HepG2 (cell line): ENCODE measurements at regions not wholly inside any gene's neighbourhood (a gene's known extent, or its start where the extent isn't known, plus 50 kb on each side); places are given as distances from the start of the nearest gene placed in this dataset.

Source experiments
- BCLAF1 ChIP-seq: fragments of 450-650 bp; IDR thresholded peaks from 2 replicates; pipeline ENCODE4 v1.6.1; 2017; ENCODE audit warnings: mild to moderate bottlenecking
- CSRNP1 ChIP-seq: sonication (generic); formaldehyde crosslinking; IDR thresholded peaks from 2 replicates; pipeline ENCODE4 v1.8.1; 2023; ENCODE audit warnings: mild to moderate bottlenecking, missing genetic modification reagents
- HMG20A ChIP-seq: IDR thresholded peaks from 2 replicates; pipeline ENCODE4 v1.6.1; 2016; ENCODE audit warnings: borderline replicate concordance
- HNF1B ChIP-seq: sonication (generic); formaldehyde crosslinking; IDR thresholded peaks from 2 replicates; pipeline ENCODE4 v1.5.1; 2020; ENCODE audit warnings: mild to moderate bottlenecking, moderate library complexity, missing genetic modification reagents
- IRF9 ChIP-seq: sonication (generic); formaldehyde crosslinking; IDR thresholded peaks from 2 replicates; pipeline ENCODE4 v1.8.0; 2022; ENCODE audit warnings: missing genetic modification reagents, mild to moderate bottlenecking, borderline replicate concordance
- KDM2A ChIP-seq: sonication (generic); formaldehyde crosslinking; IDR thresholded peaks from 2 replicates; pipeline ENCODE4 v1.4.0; 2020; ENCODE audit warnings: low read depth, missing genetic modification reagents, borderline replicate concordance
- MAX ChIP-seq: IDR thresholded peaks from 2 replicates; pipeline ENCODE4 v1.6.1; 2012; ENCODE audit warnings: inconsistent platforms
- PAX8 ChIP-seq: sonication (generic); formaldehyde crosslinking; IDR thresholded peaks from 2 replicates; pipeline ENCODE4 v1.8.0; 2022; ENCODE audit warnings: mild to moderate bottlenecking, missing genetic modification reagents, borderline replicate concordance
- PAXIP1 ChIP-seq: sonication (generic); formaldehyde crosslinking; conservative IDR thresholded peaks from 2 replicates; pipeline ENCODE4 v1.4.0; 2020; ENCODE audit warnings: mild to moderate bottlenecking, missing genetic modification reagents, moderate library complexity
- SALL1 ChIP-seq: sonication (generic); formaldehyde crosslinking; IDR thresholded peaks from 2 replicates; pipeline ENCODE4 v1.8.0; 2022; ENCODE audit warnings: mild to moderate bottlenecking, missing genetic modification reagents
- TFDP1 ChIP-seq: IDR thresholded peaks from 2 replicates; pipeline ENCODE4 v1.6.1; 2016; ENCODE audit warnings: missing compliant biosample characterization, missing genetic modification reagents, borderline replicate concordance
- ZBTB38 ChIP-seq: sonication (generic); formaldehyde crosslinking; IDR thresholded peaks from 2 replicates; pipeline ENCODE4 v1.5.1; 2020; ENCODE audit warnings: mild to moderate bottlenecking, missing genetic modification reagents
- ZNF10 ChIP-seq: sonication (generic); formaldehyde crosslinking; IDR thresholded peaks from 2 replicates; pipeline ENCODE4 v1.4.0; 2020; ENCODE audit warnings: mild to moderate bottlenecking, low read depth, missing genetic modification reagents, borderline replicate concordance
- ZNF282 ChIP-seq: fragments of 450-650 bp; IDR thresholded peaks from 2 replicates; pipeline ENCODE4 v1.6.1; 2018; ENCODE audit not compliant: partially characterized antibody

- TF ChIP-seq MAX (peak; percentile 28; the same call in 1 of the 2 replicates), ZNF10 (CRISPR knock-in tag) (no peak), BCLAF1 (no peak), SALL1 (peak; percentile 53; the same call in 1 of the 2 replicates), IRF9 (0 out of 2 replicates have a peak, but pooled peaks have one; percentile 39), ZNF282 (no peak), PAXIP1 (CRISPR knock-in tag) (peak; percentile 27; the same call in 1 of the 2 replicates), PAX8 (CRISPR knock-in tag) (no peak), CSRNP1 (CRISPR knock-in tag) (no peak), HMG20A (CRISPR knock-in tag) (no peak), TFDP1 (CRISPR knock-in tag) (peak; percentile 26; the same call in 1 of the 2 replicates), HNF1B (CRISPR knock-in tag) (peak; percentile 46; the same call in 1 of the 2 replicates), ZBTB38 (peak; percentile 82), KDM2A (CRISPR knock-in tag) (peak; percentile 74; the same call in 1 of the 2 replicates)
Observed at GRCh38 chr5:42908509-42909488, 97.1 kb upstream of the SELENOP start (continued).
